Panc1 (cell line): ENCODE measurements at regions not wholly inside any gene's neighbourhood (a gene's known extent, or its start where the extent isn't known, plus 50 kb on each side); places are given as distances from the start of the nearest gene placed in this dataset.

ENCODE experiments used
- ATAC-seq: fragments of 200-7000 bp; cut with Tn5 transposase; 2 replicates; pipeline ENCODE4 v1.9.1; 2020; ENCODE audit warnings: mild to moderate bottlenecking, moderate library complexity
- BruUV-seq: library from RNA; stranded (reverse); fragments of 400-500 nt; replicated peaks from 2 replicates; lab custom pipeline; 2021; lab: Mats Ljungman, UMichigan
- CTCF ChIA-PET: fragments of 300-600 bp; sonication (Branson Sonifier 250); formaldehyde crosslinking; loops from one replicate; lab custom pipeline; 2022; ENCODE audit warnings: antibody characterized with exemption; lab: Charles Lee
- POLR2A ChIA-PET: fragments of 300-600 bp; sonication (Branson Sonifier 250); formaldehyde crosslinking; loops from one replicate; lab custom pipeline; 2022; ENCODE audit warnings: antibody characterized with exemption; lab: Charles Lee
- DNase-seq: peaks from one replicate; pipeline ENCODE4 v3.0.0-alpha.2; 2010; ENCODE audit warnings: low read depth, low spot score
- H3K27ac ChIP-seq: 2 replicates; pipeline ENCODE4 v1.5.1; 2011; ENCODE audit warnings: mild to moderate bottlenecking, low read length, inconsistent platforms
- H3K27me3 ChIP-seq: fragments of 200-500 bp; sonication (Bioruptor generic); 2 replicates; pipeline ENCODE4 v1.6.0; 2014; ENCODE audit warnings: low read length, inconsistent platforms; ENCODE audit not compliant: control insufficient read depth, insufficient read depth
- H3K36me3 ChIP-seq: fragments of 200-500 bp; sonication (Bioruptor generic); 2 replicates; pipeline ENCODE4 v1.5.1; 2014; ENCODE audit warnings: inconsistent platforms, mild to moderate bottlenecking, low read length, moderate library complexity; ENCODE audit not compliant: control insufficient read depth, insufficient read depth
- H3K4me1 ChIP-seq: 2 replicates; pipeline ENCODE4 v1.5.1; 2011; ENCODE audit warnings: inconsistent platforms, mild to moderate bottlenecking, low read length, moderate library complexity; ENCODE audit not compliant: control insufficient read depth, insufficient read depth
- H3K4me3 ChIP-seq, 2 experiments: 2 replicates each; pipeline ENCODE4 v1.5.1; 2011 to 2012; ENCODE audit warnings: low read depth in 2 of 2, low read length in 2 of 2, mild to moderate bottlenecking in 2 of 2, inconsistent platforms in 1 of 2, moderate library complexity in 1 of 2
- H3K9me3 ChIP-seq: fragments of 200-500 bp; sonication (Bioruptor generic); 2 replicates; pipeline ENCODE4 v1.5.1; 2014; ENCODE audit warnings: low read depth, mild to moderate bottlenecking, inconsistent platforms, low read length, moderate library complexity; ENCODE audit not compliant: control insufficient read depth, insufficient read depth
- POLR2AphosphoS5 ChIP-seq: IDR thresholded peaks from 2 replicates; pipeline ENCODE4 v1.6.1; 2012; ENCODE audit warnings: mild to moderate bottlenecking, low read depth, low read length, moderate library complexity
- SIN3A ChIP-seq: IDR thresholded peaks from 2 replicates; pipeline ENCODE4 v1.6.1; 2012; ENCODE audit warnings: low read depth, mild to moderate bottlenecking, low read length, moderate library complexity, borderline replicate concordance; ENCODE audit not compliant: insufficient read depth
- TCF7L2 ChIP-seq: IDR thresholded peaks from 2 replicates; pipeline ENCODE4 v1.6.1; 2011; ENCODE audit warnings: mild to moderate bottlenecking, low read depth, low read length, inconsistent platforms
- in situ Hi-C: cut with HindIII; loops from 2 replicates; pipeline ENCODE4 v1.10.0; 2016; ENCODE audit warnings: low sequenced_read_pairs, low pct_unique_long_range_greater_than_20kb
- intact Hi-C: fragments of 100-400 bp; cut with micrococcal nuclease; formaldehyde crosslinking; loops from one replicate; pipeline ENCODE4 v1.10.0; 2022; ENCODE audit not compliant: unreplicated experiment
- TF ChIP-seq, protein P1 (sequence below): fragments of 450-650 bp; IDR thresholded peaks from 2 replicates; pipeline ENCODE4 v1.5.1; 2017; ENCODE audit warnings: mild to moderate bottlenecking
- TF ChIP-seq, protein P2 (sequence below), 2 experiments: IDR thresholded peaks; 2 replicates each; pipeline ENCODE4 v1.6.1; 2011 to 2012; ENCODE audit warnings: low read depth in 2 of 2, control low read depth in 1 of 2, low read length in 1 of 2, mild to moderate bottlenecking in 1 of 2, moderate library complexity in 1 of 2; ENCODE audit not compliant: insufficient read depth in 1 of 2

DNA sequence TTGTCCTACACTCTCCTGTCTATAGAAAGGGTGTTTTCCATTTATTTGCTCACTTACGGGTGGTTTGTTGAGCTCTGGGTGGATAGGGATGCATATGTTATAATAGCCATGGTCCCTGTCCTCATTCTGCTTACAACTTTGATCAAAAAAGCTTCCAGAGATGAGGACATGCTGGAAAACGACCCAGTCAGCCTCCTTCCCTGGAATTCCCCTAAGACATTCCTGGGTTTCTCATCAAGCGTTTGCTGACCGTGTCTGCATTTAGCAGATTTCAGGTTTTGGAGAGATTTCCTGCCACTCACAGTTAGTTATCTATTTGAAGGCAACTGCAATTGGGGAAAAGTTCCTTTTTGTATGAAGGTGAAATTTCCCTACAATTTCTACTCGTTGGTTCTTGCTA is 152.8 kb upstream of the AFDN start:
- ChIA-PET CTCF (no interaction called here), POLR2A (interaction anchor here (1.1 kb wide), 1 partner anchor 187 kb away, joined by 4 read pairs; no protein-coding TSS in a partner anchor)
- no TSS peak for BruUV-seq
- no peak overlapping the region for H3K27ac ChIP-seq
- ATAC-seq (no peak), DNase-seq (no peak)
- peaks cover 7% of the 10 kb centered on the region; the same call in 1 of the 2 replicates for H3K27me3 ChIP-seq
- no peak overlapping the region for H3K4me3 ChIP-seq
- TF ChIP-seq, protein P1, sequence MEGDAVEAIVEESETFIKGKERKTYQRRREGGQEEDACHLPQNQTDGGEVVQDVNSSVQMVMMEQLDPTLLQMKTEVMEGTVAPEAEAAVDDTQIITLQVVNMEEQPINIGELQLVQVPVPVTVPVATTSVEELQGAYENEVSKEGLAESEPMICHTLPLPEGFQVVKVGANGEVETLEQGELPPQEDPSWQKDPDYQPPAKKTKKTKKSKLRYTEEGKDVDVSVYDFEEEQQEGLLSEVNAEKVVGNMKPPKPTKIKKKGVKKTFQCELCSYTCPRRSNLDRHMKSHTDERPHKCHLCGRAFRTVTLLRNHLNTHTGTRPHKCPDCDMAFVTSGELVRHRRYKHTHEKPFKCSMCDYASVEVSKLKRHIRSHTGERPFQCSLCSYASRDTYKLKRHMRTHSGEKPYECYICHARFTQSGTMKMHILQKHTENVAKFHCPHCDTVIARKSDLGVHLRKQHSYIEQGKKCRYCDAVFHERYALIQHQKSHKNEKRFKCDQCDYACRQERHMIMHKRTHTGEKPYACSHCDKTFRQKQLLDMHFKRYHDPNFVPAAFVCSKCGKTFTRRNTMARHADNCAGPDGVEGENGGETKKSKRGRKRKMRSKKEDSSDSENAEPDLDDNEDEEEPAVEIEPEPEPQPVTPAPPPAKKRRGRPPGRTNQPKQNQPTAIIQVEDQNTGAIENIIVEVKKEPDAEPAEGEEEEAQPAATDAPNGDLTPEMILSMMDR, result no peak
- TF ChIP-seq SIN3A, result no peak
- TF ChIP-seq POLR2AphosphoS5, result no peak
- TF ChIP-seq TCF7L2, result no peak
- TF ChIP-seq, protein P2, sequence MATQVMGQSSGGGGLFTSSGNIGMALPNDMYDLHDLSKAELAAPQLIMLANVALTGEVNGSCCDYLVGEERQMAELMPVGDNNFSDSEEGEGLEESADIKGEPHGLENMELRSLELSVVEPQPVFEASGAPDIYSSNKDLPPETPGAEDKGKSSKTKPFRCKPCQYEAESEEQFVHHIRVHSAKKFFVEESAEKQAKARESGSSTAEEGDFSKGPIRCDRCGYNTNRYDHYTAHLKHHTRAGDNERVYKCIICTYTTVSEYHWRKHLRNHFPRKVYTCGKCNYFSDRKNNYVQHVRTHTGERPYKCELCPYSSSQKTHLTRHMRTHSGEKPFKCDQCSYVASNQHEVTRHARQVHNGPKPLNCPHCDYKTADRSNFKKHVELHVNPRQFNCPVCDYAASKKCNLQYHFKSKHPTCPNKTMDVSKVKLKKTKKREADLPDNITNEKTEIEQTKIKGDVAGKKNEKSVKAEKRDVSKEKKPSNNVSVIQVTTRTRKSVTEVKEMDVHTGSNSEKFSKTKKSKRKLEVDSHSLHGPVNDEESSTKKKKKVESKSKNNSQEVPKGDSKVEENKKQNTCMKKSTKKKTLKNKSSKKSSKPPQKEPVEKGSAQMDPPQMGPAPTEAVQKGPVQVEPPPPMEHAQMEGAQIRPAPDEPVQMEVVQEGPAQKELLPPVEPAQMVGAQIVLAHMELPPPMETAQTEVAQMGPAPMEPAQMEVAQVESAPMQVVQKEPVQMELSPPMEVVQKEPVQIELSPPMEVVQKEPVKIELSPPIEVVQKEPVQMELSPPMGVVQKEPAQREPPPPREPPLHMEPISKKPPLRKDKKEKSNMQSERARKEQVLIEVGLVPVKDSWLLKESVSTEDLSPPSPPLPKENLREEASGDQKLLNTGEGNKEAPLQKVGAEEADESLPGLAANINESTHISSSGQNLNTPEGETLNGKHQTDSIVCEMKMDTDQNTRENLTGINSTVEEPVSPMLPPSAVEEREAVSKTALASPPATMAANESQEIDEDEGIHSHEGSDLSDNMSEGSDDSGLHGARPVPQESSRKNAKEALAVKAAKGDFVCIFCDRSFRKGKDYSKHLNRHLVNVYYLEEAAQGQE (IDR thresholded peaks at IDR 0.05; ENCODE audit: insufficient read depth in 1 of 2, low read depth in 2 of 2, low read length in 1 of 2), result no peak
- peaks cover 4% of the 10 kb centered on the region; the same call in 1 of the 2 replicates for H3K4me1 ChIP-seq
- H3K36me3 ChIP-seq, result no peaks in the 10 kb centered on the region
- in situ Hi-C loops, result no loop called here
- no peaks in the 10 kb centered on the region for H3K9me3 ChIP-seq
- intact Hi-C loops, result no loop called here

DNA sequence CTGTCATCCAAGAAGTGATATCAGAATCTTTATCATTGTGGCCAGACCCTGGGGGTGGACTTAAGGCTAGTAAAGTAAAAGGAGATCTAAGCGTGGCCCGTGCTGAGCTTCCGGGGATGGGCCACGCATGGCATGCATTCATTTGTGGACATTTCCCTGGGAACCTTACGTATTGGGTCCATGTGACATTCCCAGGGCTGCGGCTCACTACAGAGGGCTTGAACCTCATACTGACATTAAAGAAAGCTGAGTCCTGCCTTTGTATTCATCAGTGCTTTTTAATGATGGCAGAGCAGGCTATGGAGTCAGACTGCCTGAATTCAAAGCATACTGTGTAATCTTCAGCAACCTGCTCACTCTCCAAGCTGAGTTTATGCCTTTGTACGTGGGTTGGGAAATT is 152.2 kb upstream of the AFDN start:
- no peaks in the 10 kb centered on the region for H3K9me3 ChIP-seq
- TF ChIP-seq TCF7L2, result no peak
- TF ChIP-seq, protein P2 (IDR thresholded peaks at IDR 0.05; ENCODE audit: insufficient read depth in 1 of 2, low read depth in 2 of 2, low read length in 1 of 2), result no peak
- TF ChIP-seq POLR2AphosphoS5, result no peak
- no peak for TF ChIP-seq SIN3A
- TF ChIP-seq, protein P1, result no peak

More for the DNA sequence above, 152.2 kb upstream of the AFDN start:
- H3K36me3 ChIP-seq, result no peaks in the 10 kb centered on the region
- intact Hi-C loops, result no loop called here
- peaks cover 6% of the 10 kb centered on the region; the same call in 1 of the 2 replicates for H3K4me1 ChIP-seq
- H3K4me3 ChIP-seq, result no peak overlapping the region
- DNase-seq (no peak), ATAC-seq (no peak)
- ChIA-PET CTCF (no interaction called here), POLR2A (no interaction called here)
- H3K27ac ChIP-seq, result no peak overlapping the region
- peaks cover 10% of the 10 kb centered on the region; the same call in 1 of the 2 replicates for H3K27me3 ChIP-seq
- in situ Hi-C loops, result no loop called here
- no TSS peak for BruUV-seq
